A673 (cell line): ENCODE measurements at regions not wholly inside any gene's neighbourhood (a gene's known extent, or its start where the extent isn't known, plus 50 kb on each side); places are given as distances from the start of the nearest gene placed in this dataset.

Experiments used
- CTCF ChIP-seq: fragments of 300-800, 200-600 bp; sonication (generic); conservative IDR thresholded peaks from 2 replicates; pipeline ENCODE4 v1.5.1; 2017; ENCODE audit warnings: low read depth, mild to moderate bottlenecking, antibody characterized with exemption, low read length, moderate library complexity, mixed read lengths
- EZH2 ChIP-seq: fragments of 200-600 bp; sonication (generic); IDR thresholded peaks from 2 replicates; pipeline ENCODE4 v1.6.1; 2017; ENCODE audit warnings: borderline replicate concordance, low read depth, mild to moderate bottlenecking, mixed read lengths, antibody characterized with exemption, low read length; ENCODE audit not compliant: poor library complexity, severe bottlenecking

- TF ChIP-seq CTCF (no peak), EZH2 (no peak)
These were observed 1088.5 kb upstream of the TMEM132C start for GRCh38 chr12:127178463-127178862.
